ENCODE measurements at regions not wholly inside any gene's neighbourhood (a gene's known extent, or its start where the extent isn't known, plus 50 kb on each side); places are given as distances from the start of the nearest gene placed in this dataset.

GRCh38 chr12:124100572-124101178 is 127.7 kb downstream of the ZNF664 start:
- DNase-seq (ENCODE audit: low read depth, low spot score) = no peak
- H3K4me3 ChIP-seq (ENCODE audit: low read depth, low read length) = no peak overlapping the region
- in situ Hi-C loops (cut with HindIII; ENCODE audit: low sequenced_read_pairs) = no loop called here
- no peak for TF ChIP-seq CTCF (IDR thresholded peaks at IDR 0.05; ENCODE audit: low read depth, low read length)

- H3K4me3 ChIP-seq (ENCODE audit: low read depth, low read length) = no peak overlapping the region
- in situ Hi-C loops (cut with HindIII; ENCODE audit: low sequenced_read_pairs) = no loop called here
- DNase-seq (ENCODE audit: low read depth, low spot score) = no peak
- no peak for TF ChIP-seq CTCF (IDR thresholded peaks at IDR 0.05; ENCODE audit: low read depth, low read length)
These were observed 132.5 kb downstream of the ZNF664 start for GRCh38 chr12:124105546-124105945.

GRCh38 chr12:124107351-124107750 is 134.3 kb downstream of the ZNF664 start:
- H3K4me3 ChIP-seq (ENCODE audit: low read depth, low read length) = no peak overlapping the region
- no peak for TF ChIP-seq CTCF (IDR thresholded peaks at IDR 0.05; ENCODE audit: low read depth, low read length)
- in situ Hi-C loops (cut with HindIII; ENCODE audit: low sequenced_read_pairs) = no loop called here
- DNase-seq (ENCODE audit: low read depth, low spot score) = no peak

- in situ Hi-C loops (cut with HindIII; ENCODE audit: low sequenced_read_pairs) = no loop called here
- H3K4me3 ChIP-seq (ENCODE audit: low read depth, low read length) = no peak overlapping the region
- TF ChIP-seq CTCF (IDR thresholded peaks at IDR 0.05; ENCODE audit: low read depth, low read length) = no peak
- DNase-seq (ENCODE audit: low read depth, low spot score) = no peak
These were observed 136.7 kb downstream of the ZNF664 start for GRCh38 chr12:124109760-124110159.

GRCh38 chr12:124110372-124110883 is 137.4 kb downstream of the ZNF664 start:
- TF ChIP-seq CTCF (IDR thresholded peaks at IDR 0.05; ENCODE audit: low read depth, low read length) = no peak
- in situ Hi-C loops (cut with HindIII; ENCODE audit: low sequenced_read_pairs) = no loop called here
- no peak overlapping the region for H3K4me3 ChIP-seq (ENCODE audit: low read depth, low read length)
- DNase-seq (ENCODE audit: low read depth, low spot score) = no peak

- DNase-seq (ENCODE audit: low read depth, low spot score) = no peak
These were observed 138.0 kb downstream of the ZNF664 start for GRCh38 chr12:124111006-124111405.

More at GRCh38 chr12:124111006-124111405, 138.0 kb downstream of the ZNF664 start:
- TF ChIP-seq CTCF (IDR thresholded peaks at IDR 0.05; ENCODE audit: low read depth, low read length) = no peak
- in situ Hi-C loops (cut with HindIII; ENCODE audit: low sequenced_read_pairs) = no loop called here
- H3K4me3 ChIP-seq (ENCODE audit: low read depth, low read length) = no peak overlapping the region
